DOHH2 (cell line): ENCODE measurements at regions not wholly inside any gene's neighbourhood (a gene's known extent, or its start where the extent isn't known, plus 50 kb on each side); places are given as distances from the start of the nearest gene placed in this dataset.

Source experiments
- EZH2phosphoT487 ChIP-seq: fragments of 200-600 bp; sonication (generic); IDR thresholded peaks from 2 replicates; pipeline ENCODE4 v1.6.1; 2017; ENCODE audit warnings: borderline replicate concordance, mild to moderate bottlenecking, antibody characterized with exemption, low read length, moderate library complexity, mixed read lengths
- TF ChIP-seq, protein P1 (sequence below): fragments of 200-600 bp; sonication (generic); IDR thresholded peaks from one replicate; pipeline ENCODE4 v1.5.1; 2014; ENCODE audit warnings: antibody characterized with exemption, mild to moderate bottlenecking, low read depth, low read length; ENCODE audit not compliant: poor library complexity, severe bottlenecking

DNA sequence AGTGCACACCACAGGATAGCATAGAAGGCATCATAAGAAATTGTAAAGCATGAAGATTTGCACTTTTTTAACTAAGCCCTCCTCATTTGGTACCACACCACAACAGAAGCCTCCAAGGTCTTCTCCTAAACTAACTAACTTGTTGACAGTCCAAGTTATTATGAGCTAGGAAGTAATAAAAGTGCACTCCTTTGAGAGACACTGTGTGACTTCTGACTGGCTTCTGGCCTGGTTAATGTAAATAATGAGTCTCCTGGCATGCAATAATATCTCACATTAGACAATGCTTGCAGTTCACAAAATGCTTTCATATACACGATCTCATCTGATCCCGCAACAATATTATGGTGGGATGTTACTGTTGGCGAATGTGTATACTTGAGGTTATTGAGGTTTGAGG lies 103.9 kb upstream of the SLC24A5 start:
- TF ChIP-seq, protein P1, sequence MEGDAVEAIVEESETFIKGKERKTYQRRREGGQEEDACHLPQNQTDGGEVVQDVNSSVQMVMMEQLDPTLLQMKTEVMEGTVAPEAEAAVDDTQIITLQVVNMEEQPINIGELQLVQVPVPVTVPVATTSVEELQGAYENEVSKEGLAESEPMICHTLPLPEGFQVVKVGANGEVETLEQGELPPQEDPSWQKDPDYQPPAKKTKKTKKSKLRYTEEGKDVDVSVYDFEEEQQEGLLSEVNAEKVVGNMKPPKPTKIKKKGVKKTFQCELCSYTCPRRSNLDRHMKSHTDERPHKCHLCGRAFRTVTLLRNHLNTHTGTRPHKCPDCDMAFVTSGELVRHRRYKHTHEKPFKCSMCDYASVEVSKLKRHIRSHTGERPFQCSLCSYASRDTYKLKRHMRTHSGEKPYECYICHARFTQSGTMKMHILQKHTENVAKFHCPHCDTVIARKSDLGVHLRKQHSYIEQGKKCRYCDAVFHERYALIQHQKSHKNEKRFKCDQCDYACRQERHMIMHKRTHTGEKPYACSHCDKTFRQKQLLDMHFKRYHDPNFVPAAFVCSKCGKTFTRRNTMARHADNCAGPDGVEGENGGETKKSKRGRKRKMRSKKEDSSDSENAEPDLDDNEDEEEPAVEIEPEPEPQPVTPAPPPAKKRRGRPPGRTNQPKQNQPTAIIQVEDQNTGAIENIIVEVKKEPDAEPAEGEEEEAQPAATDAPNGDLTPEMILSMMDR: no peak
- TF ChIP-seq EZH2phosphoT487: no peak
